ENCODE measurements at regions not wholly inside any gene's neighbourhood (a gene's known extent, or its start where the extent isn't known, plus 50 kb on each side); places are given as distances from the start of the nearest gene placed in this dataset.

DNA sequence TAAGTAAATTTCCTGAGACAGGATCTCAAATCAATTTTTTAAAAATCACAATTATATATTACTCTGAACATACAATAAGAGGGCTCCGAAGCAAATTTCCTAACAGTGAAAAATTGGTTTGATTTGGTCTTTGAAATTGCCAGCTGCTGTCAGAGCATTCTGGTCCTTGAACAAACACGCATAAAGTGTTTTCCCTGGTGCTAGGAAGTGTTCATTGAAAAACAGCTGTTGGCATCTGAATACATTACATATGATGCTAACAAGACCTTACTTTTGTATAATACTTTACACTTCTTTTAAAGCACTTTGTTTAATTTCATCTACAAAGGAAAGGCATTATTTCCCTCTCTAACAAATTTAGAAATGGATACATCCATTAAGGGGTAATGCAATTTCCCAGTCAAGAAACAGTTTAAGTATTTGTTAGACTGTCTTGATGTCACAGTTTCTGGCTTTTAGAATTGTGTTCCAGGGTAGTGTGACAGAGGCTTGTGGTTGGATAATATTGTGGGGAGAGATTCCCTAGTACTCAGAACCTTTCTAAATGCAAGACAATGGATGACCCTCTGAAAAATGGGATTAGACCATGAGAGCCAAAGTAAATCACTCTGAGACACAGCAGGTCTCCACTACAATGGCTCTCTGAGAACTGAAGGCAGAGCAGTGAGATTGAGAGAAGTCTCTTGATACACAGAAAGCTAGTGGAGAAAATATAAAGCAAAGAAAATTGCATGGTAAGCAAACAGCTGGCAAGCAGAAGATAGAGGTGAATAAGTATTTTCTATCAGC lies 299.0 kb downstream of the TRIB2 start:
- no peak for DNase-seq

DNA sequence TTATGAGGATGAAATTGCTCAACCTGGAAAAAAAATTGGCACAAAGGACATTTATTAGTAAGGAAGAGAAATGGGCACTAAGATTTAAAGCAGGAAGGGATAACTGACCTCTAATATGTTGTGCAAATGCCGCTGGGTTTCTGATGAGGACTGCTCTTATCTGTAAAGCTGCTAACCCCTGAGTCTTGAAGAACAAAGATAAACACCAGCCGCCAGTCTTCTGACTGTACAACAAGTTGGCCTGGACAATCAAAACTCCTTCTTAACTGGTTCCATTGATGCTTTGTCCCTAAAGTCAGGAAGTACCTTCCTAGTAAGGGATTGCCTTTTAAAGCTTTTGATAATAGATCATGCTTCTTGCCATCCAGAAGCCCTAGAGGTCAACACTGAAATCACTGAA lies 301.8 kb downstream of the TRIB2 start:
- no peak for DNase-seq

DNA sequence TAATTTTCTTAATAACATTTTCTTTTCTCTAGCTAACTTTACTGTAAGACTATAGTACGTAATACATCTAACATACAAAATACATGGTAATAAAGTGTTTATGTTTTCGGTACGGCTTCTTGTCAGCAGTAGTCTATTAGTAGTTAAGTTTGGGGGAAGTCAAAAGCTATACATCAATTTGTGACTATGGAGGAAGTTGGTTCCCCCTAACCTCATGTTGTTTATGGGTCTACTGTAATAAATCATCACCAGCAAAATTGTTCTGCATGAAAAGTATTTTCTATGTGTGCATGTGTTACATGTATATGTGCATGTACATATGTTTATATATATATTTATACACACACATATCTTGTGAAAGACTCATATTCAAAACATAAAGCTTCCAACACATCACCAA lies 303.0 kb downstream of the TRIB2 start:
- DNase-seq = no peak

DNA sequence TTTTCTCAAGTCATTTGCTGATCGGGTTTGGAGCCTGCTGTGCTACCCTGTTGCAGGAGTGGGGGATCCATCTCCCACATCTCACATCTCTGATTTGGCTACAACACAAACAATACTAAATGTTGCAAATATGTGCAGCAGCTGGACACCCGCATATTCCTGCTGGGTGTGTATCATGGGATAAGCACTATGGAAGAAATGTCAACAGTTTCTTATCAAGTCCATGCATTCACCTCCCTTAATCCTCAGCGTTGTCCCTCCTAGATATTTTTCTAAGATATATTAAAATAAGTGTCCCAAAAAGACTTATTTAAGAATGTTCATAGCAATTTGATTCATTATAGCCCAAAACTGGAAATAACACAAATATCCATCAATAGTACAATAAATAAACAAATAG lies 303.7 kb downstream of the TRIB2 start:
- no peak for DNase-seq

- DNase-seq = no peak
Measured at GRCh38 chr2:13021470-13021957, 304.8 kb downstream of the TRIB2 start.

DNA sequence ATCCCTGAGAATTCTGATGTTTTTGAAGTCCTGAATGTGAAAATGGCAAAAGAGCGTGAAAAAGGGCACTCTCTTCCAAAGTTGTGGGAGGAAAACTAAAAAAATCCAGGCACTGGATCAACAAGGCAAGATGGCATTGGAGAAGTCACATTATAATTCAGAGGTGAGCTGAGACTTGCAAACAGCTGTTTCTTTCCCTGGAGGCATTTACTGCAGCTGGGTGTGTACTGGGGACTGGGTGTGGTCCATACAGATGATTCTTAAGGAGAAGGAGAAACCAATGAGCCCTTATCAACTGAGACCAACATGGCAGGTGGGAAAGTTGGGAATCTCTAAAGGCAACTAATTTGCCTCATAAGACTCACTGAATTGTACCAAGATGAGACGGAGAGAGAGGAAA lies 313.9 kb downstream of the TRIB2 start:
- no peak for DNase-seq

DNA sequence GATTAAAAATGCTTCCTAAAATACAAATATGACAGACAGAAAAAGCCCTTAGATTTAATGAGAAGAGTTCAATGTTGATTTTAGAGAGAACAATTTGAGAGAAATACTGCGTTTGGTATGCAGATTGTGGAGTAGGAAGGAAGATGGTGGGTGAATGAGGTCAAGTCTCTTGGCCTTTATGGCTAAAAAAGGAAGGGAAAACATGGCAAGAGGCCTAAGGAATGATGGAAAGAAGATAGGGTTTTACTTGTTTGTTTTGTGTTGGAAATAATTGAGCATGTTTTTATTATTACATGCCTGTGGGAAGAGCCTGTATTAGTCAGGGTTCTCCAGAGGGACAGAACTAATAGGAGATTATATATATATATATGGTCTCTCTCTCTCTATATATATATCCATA lies 318.1 kb downstream of the TRIB2 start:
- DNase-seq = no peak

DNA sequence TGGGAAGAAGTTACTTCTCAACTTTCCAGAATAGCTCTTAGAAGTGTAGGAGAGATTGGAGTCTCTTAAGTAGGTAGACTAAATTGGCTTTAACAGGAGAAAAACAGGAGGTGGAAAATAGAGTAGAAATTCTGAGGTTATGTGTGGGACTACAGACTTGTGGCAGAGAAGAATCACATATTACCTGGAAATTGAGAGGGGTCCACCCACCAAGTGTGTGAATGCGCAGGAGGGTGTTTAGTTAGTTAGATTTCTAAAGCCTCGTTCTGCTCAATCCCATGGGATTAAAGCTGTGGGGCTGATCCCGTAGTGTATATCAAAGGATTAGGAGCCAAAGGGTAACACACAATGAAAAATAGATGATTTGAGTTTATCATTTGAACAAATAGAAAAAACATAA lies 319.1 kb downstream of the TRIB2 start:
- no peak for DNase-seq

DNA sequence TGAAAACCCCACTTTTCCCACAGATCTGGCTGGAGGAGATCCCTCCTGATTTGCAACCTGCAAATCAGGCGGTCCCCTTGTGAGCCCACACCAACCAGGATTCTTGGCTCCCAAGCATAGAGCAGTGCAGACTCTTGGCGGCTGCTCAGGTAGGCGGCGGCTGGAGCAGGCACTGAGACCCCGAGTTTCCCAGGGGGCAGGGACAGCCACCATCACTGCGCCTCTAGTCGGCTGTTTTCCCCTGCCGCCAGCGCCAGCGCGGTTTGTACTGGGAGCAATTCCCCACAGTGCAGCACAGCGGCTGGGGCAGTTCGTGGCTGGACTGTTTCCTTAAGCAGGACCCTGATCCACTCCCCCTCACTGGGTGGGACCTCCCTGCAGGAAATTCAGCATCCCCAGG lies 323.3 kb downstream of the TRIB2 start:
- no peak for DNase-seq

- DNase-seq = peak in 1 of 2 donors; percentile 36
Measured at GRCh38 chr2:13046557-13047165, 329.9 kb downstream of the TRIB2 start.

- DNase-seq = no peak
Measured at GRCh38 chr2:13050764-13051163, 334.0 kb downstream of the TRIB2 start.

GRCh38 chr2:13052547-13052946 lies 335.8 kb downstream of the TRIB2 start:
- no peak for DNase-seq

GRCh38 chr2:13056259-13056843 lies 339.6 kb downstream of the TRIB2 start:
- peak in 1 of 2 donors; percentile 2 for DNase-seq

- DNase-seq = no peak
Measured at GRCh38 chr2:13057671-13058070, 340.9 kb downstream of the TRIB2 start.

DNA sequence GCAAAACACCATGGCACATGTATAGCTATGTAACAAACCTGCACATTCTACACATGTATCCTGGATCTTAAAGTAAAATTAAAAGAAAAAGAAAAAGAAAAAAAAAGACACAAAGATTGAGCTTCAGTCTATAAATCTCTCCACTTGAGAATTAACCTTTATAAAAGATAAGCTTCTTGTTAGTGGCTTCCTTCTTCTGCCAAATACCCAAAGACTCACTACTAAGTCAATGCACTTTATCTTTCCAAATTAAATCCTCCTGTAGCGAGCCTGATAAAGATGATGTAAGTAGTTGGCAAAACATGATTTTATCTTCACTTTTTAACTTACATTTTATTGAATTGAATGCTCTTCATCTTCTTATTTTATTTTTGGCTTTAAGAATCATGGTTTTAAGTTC lies 349.9 kb downstream of the TRIB2 start:
- DNase-seq = no peak

GRCh38 chr2:13067508-13067907 lies 350.8 kb downstream of the TRIB2 start:
- DNase-seq = no peak

DNA sequence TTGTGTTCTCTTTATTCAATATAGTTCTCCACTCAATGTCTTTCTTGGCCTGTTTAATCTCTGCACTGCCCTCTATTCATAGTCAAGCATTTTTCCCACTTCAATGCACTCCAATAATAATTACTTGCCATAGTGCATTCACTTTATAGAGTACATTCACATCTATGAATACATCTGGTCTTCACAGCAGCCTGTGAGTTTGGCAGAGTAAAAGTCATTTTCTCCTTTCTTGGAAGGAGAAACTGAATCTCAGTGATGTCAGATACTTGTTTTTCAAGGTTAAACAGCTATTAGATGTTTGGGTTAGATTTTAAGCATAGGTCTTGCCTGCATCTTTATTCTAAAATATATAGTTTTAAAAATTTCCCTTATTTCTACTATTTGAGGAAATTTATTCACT lies 373.2 kb downstream of the TRIB2 start:
- DNase-seq = no peak

DNA sequence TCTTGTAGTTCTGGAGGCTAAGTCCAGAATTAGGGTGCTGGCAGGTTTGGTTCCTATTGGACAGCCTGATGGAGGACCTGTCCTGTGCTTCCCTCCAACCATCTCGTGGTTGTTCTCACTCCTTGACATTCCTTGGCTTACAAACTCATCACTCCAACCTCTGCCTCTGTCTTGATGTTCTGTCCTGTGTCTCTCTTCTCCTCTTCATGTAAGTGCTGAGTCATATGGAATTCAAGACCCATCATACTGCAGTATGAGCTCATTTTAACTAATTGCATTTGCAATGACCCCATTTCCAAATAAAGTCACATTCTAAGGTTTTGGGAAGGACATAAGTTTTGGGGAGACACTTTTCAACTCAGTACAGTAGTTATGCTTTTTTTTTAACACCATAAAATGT lies 374.7 kb downstream of the TRIB2 start:
- DNase-seq = no peak

GRCh38 chr2:13091861-13092378 lies 375.2 kb downstream of the TRIB2 start:
- DNase-seq = no peak

- DNase-seq = no peak
Measured at GRCh38 chr2:13093416-13093991, 376.8 kb downstream of the TRIB2 start.

DNA sequence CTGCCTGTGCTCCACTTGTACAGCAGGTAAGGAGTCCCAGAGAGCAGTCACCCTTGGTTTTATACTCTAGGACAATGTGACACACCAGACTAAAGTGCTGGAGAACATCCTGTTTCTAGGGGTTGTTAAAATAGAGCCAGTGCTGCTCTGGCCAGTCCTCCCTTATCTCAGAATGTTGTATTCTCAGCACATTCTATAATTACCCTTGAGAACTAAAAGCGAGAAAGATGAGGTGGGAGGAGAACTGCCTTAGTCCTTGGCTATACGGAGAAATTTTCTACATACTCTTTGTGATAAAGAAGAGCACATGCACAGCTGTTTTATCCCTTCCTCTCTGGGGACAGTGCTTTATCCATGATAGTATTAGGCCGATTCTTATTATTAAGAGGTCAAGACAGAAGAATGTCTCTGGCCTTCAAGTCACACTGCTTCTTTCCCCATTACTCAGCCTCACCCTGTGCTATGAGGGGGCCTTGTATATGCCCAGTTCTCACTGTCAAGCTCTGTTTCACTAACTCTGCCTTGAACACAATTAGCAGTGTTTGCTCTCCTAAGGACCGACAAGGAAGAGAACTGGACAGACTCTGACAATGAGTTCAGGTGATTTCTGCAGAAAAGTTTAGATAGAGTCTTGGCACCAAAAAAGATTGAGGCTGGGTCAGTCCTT lies 385.8 kb downstream of the TRIB2 start:
- DNase-seq = no peak

GRCh38 chr2:13103151-13103550 lies 386.4 kb downstream of the TRIB2 start:
- DNase-seq = no peak

Data from inflammatory macrophage treated with lipopolysaccharide for 1 hour (primary cell).